ENCODE measurements at regions not wholly inside any gene's neighbourhood (a gene's known extent, or its start where the extent isn't known, plus 50 kb on each side); places are given as distances from the start of the nearest gene placed in this dataset.

- Histone ChIP-seq H4K5ac (ENCODE audit: insufficient read length, low read depth, low read length) (no peak overlapping the region), H3K9me3 (ENCODE audit: control insufficient read depth, low read depth, low read length) (no peaks in the 10 kb centered on the region), H3K4me1 (ENCODE audit: insufficient read depth, low read length) (no peaks in the 10 kb centered on the region), H2AK5ac (ENCODE audit: insufficient read length, low read length) (no peak overlapping the region), H4K20me1 (ENCODE audit: control insufficient read depth, insufficient read depth, insufficient read length) (no peaks in the 10 kb centered on the region), H2BK120ac (ENCODE audit: low read depth, low read length, poor library complexity, severe bottlenecking) (no peak overlapping the region), H2AFZ (ENCODE audit: low read length) (no peak overlapping the region), H3K18ac (ENCODE audit: insufficient read length, low read depth, low read length) (no peak overlapping the region), H3K9ac (ENCODE audit: extremely low read depth, insufficient read length, low read length) (no peak overlapping the region), H2BK12ac (ENCODE audit: insufficient read length, low read depth, low read length) (no peak overlapping the region), H3K56ac (ENCODE audit: insufficient read length, low read depth, low read length) (no peak overlapping the region), H3K4ac (ENCODE audit: low read depth, low read length) (no peak overlapping the region), H3T11ph (ENCODE audit: low read length) (no peak overlapping the region), H2BK15ac (ENCODE audit: low read depth, low read length) (no peak overlapping the region), H3K79me2 (ENCODE audit: insufficient read depth, low read length) (no peaks in the 10 kb centered on the region), H3K4me2 (ENCODE audit: insufficient read depth, insufficient read length, low read length) (no peak overlapping the region), H4K8ac (replicated peaks; ENCODE audit: insufficient read length, low read depth, low read length) (no peak overlapping the region), H3K23me2 (ENCODE audit: insufficient read length, low read depth, low read length, poor library complexity, severe bottlenecking) (no peaks in the 10 kb centered on the region), H3K23ac (ENCODE audit: insufficient read length, low read depth, low read length) (no peak overlapping the region), H3K27ac (ENCODE audit: insufficient read length, low read depth, low read length) (no peak overlapping the region), H3K79me1 (ENCODE audit: insufficient read depth, low read depth, low read length, poor library complexity, severe bottlenecking) (no peaks in the 10 kb centered on the region), H4K91ac (ENCODE audit: insufficient read length, low read depth, low read length) (no peak overlapping the region), H3K14ac (ENCODE audit: insufficient read depth, low read length) (no peak overlapping the region), H2BK5ac (ENCODE audit: insufficient read length, low read length) (no peak overlapping the region), H3K27me3 (ENCODE audit: insufficient read depth, low read length) (no peaks in the 10 kb centered on the region), H2BK20ac (ENCODE audit: low read depth, low read length, poor library complexity, severe bottlenecking) (no peak overlapping the region)
- no CpG with 5 or more reads among the region's 2 CpGs for WGBS (ENCODE audit: extremely low coverage, insufficient read length, low lambda C conversion rate)
- H3K36me3 Mint-ChIP-seq (ENCODE audit: insufficient read depth in 1 of 3, low read depth in 3 of 3): no peaks in the 10 kb centered on the region
- H3K27me3 Mint-ChIP-seq (ENCODE audit: low read depth): no peaks in the 10 kb centered on the region
- H3K4me1 Mint-ChIP-seq: no peaks in the 10 kb centered on the region
- no peak overlapping the region for H3K4me3 Mint-ChIP-seq
- H3K27ac Mint-ChIP-seq: no peak overlapping the region
- DNase-seq: no peak
- no peaks in the 10 kb centered on the region for H3K9me3 Mint-ChIP-seq
- TF ChIP-seq CTCF (conservative IDR thresholded peaks at IDR 0.05): no peak
Observed at GRCh38 chr7:15086862-15087261, 184.3 kb upstream of the DGKB start.

Measured in H9 (cell line).